ENCODE measurements at regions not wholly inside any gene's neighbourhood (a gene's known extent, or its start where the extent isn't known, plus 50 kb on each side); places are given as distances from the start of the nearest gene placed in this dataset.

DNA sequence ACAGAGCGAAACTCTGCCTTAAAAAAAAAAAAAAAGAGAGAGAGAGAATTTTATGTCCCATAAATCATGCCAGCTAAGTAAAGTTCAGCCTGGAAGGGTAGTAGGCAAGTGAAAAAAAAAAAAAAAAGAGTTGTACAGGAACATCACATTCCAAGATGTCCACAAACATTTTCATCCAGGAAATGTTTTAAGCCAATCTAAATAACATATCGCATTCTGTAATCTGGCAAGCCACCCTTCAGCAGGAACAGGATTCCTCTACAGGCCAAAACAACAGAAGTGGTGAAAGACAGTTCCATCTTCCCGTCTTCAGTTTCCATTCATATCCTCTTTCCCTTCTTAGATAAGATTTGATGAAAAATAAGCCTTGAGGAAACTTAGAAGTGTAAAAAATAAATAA, 1108.1 kb upstream of the DDX18 start:
- Histone ChIP-seq H3K27me3 (ENCODE audit: control insufficient read depth, insufficient read depth, low read length) (no peaks in the 10 kb centered on the region), H3K27ac (ENCODE audit: low read depth, low read length) (no peak overlapping the region), H3K9me3 (ENCODE audit: control insufficient read depth, insufficient read depth, low read length) (peaks cover 16% of the 10 kb centered on the region; the same call in 1 of the 2 replicates), H3K4me3 (ENCODE audit: low read depth, low read length) (no peak overlapping the region)
- POLR2A ChIA-PET, result no interaction called here
- DNase-seq (ENCODE audit: low read depth, low spot score), result no peak
- CTCF ChIA-PET, result interaction anchor here (0.6 kb wide), 1 partner anchor 140 kb away, joined by 4 read pairs; no protein-coding TSS in a partner anchor
- TF ChIP-seq, protein P1, sequence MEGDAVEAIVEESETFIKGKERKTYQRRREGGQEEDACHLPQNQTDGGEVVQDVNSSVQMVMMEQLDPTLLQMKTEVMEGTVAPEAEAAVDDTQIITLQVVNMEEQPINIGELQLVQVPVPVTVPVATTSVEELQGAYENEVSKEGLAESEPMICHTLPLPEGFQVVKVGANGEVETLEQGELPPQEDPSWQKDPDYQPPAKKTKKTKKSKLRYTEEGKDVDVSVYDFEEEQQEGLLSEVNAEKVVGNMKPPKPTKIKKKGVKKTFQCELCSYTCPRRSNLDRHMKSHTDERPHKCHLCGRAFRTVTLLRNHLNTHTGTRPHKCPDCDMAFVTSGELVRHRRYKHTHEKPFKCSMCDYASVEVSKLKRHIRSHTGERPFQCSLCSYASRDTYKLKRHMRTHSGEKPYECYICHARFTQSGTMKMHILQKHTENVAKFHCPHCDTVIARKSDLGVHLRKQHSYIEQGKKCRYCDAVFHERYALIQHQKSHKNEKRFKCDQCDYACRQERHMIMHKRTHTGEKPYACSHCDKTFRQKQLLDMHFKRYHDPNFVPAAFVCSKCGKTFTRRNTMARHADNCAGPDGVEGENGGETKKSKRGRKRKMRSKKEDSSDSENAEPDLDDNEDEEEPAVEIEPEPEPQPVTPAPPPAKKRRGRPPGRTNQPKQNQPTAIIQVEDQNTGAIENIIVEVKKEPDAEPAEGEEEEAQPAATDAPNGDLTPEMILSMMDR (IDR thresholded peaks at IDR 0.05; ENCODE audit: low read depth, low read length), result no peak

DNA sequence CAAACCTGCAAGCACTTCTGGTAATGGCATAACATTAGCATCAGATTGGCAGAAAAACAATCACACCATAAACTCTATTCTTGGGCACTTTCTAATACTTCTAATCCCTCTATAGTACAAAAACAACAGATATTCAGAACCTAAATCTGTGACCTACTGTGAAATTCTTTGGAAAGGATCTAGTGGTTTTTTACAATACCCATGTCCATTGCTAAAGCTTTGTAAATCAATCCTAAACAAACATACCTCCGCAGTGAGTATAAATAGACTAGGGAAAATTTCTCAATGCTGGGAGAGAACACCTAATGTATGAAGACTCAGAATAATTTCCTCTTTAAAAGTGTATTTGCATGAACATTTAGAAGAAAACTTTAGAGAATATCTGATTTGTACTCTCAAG, 1098.5 kb upstream of the DDX18 start:
- H3K9me3 ChIP-seq (ENCODE audit: control insufficient read depth, insufficient read depth, low read length), result peaks cover 6% of the 10 kb centered on the region; the same call in 1 of the 2 replicates
- no peaks in the 10 kb centered on the region for H3K27me3 ChIP-seq (ENCODE audit: control insufficient read depth, insufficient read depth, low read length)
- no peak for DNase-seq (ENCODE audit: low read depth, low spot score)
- TF ChIP-seq, protein P1 (IDR thresholded peaks at IDR 0.05; ENCODE audit: low read depth, low read length), result no peak
- ChIA-PET POLR2A (no interaction called here), CTCF (no interaction called here)
- H3K27ac ChIP-seq (ENCODE audit: low read depth, low read length), result no peak overlapping the region
- no peak overlapping the region for H3K4me3 ChIP-seq (ENCODE audit: low read depth, low read length)

DNA sequence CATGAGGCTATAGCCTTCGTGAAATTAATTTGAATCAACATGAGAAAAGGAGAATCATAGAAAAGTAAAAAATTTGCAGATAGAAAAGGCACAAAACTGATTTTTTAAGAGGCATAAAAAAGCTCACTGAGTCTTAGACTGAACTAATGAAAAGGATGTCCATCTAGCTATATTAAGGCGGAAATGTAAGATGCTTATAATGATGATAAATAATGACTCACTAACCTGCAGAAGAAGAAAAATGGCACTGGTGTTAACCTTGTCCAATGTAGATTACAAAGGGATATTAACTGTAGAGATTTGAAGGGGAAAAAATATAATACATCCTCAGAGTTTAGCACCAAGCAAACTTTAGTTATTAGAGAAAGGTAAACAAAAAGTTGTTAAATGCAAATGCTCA, 1098.0 kb upstream of the DDX18 start:
- no peaks in the 10 kb centered on the region for H3K27me3 ChIP-seq (ENCODE audit: control insufficient read depth, insufficient read depth, low read length)
- CTCF ChIA-PET, result no interaction called here
- DNase-seq (ENCODE audit: low read depth, low spot score), result no peak

DNA sequence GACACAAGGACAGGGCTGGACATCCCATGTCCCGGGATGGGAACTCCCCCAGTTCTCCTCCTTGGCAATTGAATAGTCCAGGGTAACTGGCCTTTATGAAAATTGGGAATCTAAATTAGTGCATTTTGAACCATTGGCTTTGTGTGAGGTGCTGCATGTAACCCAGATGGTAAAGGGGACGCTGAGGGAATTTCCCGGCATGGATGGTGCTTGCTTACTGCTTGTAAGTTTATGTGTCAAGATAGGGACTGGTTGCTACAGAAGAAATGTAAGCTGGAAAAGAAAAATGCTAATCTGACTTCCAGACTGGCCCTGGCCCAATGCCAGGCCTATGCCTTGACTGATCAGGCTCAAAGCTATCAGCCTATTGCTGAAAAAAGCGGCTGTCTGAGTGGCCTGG, 1096.7 kb upstream of the DDX18 start:
- H3K27ac ChIP-seq (ENCODE audit: low read depth, low read length), result no peak overlapping the region
- H3K9me3 ChIP-seq (ENCODE audit: control insufficient read depth, insufficient read depth, low read length), result peaks cover 11% of the 10 kb centered on the region
- H3K4me3 ChIP-seq (ENCODE audit: low read depth, low read length), result no peak overlapping the region
- CTCF ChIA-PET, result no interaction called here
- H3K27me3 ChIP-seq (ENCODE audit: control insufficient read depth, insufficient read depth, low read length), result no peaks in the 10 kb centered on the region
- DNase-seq (ENCODE audit: low read depth, low spot score), result no peak
- POLR2A ChIA-PET, result no interaction called here
- TF ChIP-seq, protein P1 (IDR thresholded peaks at IDR 0.05; ENCODE audit: low read depth, low read length), result no peak

More for the DNA sequence above, 1098.0 kb upstream of the DDX18 start:
- POLR2A ChIA-PET, result no interaction called here
- TF ChIP-seq, protein P1 (IDR thresholded peaks at IDR 0.05; ENCODE audit: low read depth, low read length), result no peak
- H3K4me3 ChIP-seq (ENCODE audit: low read depth, low read length), result no peak overlapping the region
- peaks cover 7% of the 10 kb centered on the region; the same call in 1 of the 2 replicates for H3K9me3 ChIP-seq (ENCODE audit: control insufficient read depth, insufficient read depth, low read length)
- no peak overlapping the region for H3K27ac ChIP-seq (ENCODE audit: low read depth, low read length)

DNA sequence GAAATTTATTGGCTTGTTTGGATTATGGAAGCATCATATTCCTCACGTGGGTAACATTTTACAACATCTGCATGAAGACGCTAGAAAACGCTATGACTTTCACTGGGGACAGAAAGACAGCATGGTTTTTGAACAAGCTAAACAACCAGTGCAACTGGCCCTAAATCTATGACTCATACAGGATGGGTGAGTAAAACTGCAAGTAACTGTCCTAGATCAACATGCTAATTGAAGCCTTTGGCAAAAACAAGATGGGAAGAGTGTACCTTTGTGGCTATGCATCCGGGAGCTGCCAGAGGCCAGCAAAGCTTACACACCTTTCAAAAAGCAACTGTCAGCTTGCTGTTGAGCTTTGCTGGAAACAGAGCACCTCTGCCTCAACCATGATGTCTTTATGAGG, 1096.0 kb upstream of the DDX18 start:
- Histone ChIP-seq H3K27ac (ENCODE audit: low read depth, low read length) (no peak overlapping the region), H3K9me3 (ENCODE audit: control insufficient read depth, insufficient read depth, low read length) (peaks cover 14% of the 10 kb centered on the region), H3K27me3 (ENCODE audit: control insufficient read depth, insufficient read depth, low read length) (no peaks in the 10 kb centered on the region), H3K4me3 (ENCODE audit: low read depth, low read length) (no peak overlapping the region)
- ChIA-PET CTCF (no interaction called here), POLR2A (no interaction called here)
- no peak for DNase-seq (ENCODE audit: low read depth, low spot score)
- TF ChIP-seq, protein P1 (IDR thresholded peaks at IDR 0.05; ENCODE audit: low read depth, low read length), result no peak

Measured in AG04450 (cell line).